ENCODE measurements at regions not wholly inside any gene's neighbourhood (a gene's known extent, or its start where the extent isn't known, plus 50 kb on each side); places are given as distances from the start of the nearest gene placed in this dataset.

GRCh38 chr14:35222872-35223466 lies 69.2 kb upstream of the PSMA6 start:
- no peaks in the 10 kb centered on the region for H3K36me3 ChIP-seq
- no peak overlapping the region for H3K4me3 ChIP-seq
- no peak for TF ChIP-seq CTCF (IDR thresholded peaks at IDR 0.05)
- no peak for TF ChIP-seq POLR2AphosphoS5 (IDR thresholded peaks at IDR 0.05)
- TF ChIP-seq POLR2A (IDR thresholded peaks at IDR 0.05) = no peak
- no peaks in the 10 kb centered on the region for H3K4me1 ChIP-seq
- no peak for DNase-seq (ENCODE audit: low spot score in 2 of 2)
- H3K27me3 ChIP-seq = no peaks in the 10 kb centered on the region
- H3K27ac ChIP-seq = no peak overlapping the region
- intact Hi-C loops (cut with DNase I; ENCODE audit: low total_unique reads) = no loop called here
- H3K9me3 ChIP-seq = no peaks in the 10 kb centered on the region

DNA sequence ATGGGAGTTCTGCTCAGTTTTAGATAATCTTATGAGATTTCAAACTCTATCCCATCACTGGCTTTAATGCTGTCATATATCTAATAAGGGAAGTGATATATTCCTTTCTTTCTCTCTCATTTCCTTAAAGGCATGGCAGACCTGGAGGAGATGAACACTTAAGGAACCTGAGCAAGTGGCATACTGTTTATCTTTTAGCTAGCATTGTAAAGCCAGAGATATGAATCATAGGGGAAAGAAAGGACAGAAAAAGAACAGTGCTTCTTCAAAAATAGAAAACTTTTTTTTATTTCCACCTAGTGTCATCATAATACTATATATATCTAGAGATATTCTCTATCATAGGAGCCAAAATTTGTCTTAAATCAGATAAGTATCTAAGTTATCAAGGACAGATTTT lies 68.3 kb upstream of the PSMA6 start:
- no peaks in the 10 kb centered on the region for H3K4me1 ChIP-seq
- H3K9me3 ChIP-seq = no peaks in the 10 kb centered on the region
- no peak overlapping the region for H3K4me3 ChIP-seq
- H3K27ac ChIP-seq = no peak overlapping the region
- intact Hi-C loops (cut with DNase I; ENCODE audit: low total_unique reads) = no loop called here
- no peaks in the 10 kb centered on the region for H3K36me3 ChIP-seq
- DNase-seq (ENCODE audit: low spot score in 2 of 2) = no peak
- no peak for TF ChIP-seq POLR2A (IDR thresholded peaks at IDR 0.05)
- TF ChIP-seq CTCF (IDR thresholded peaks at IDR 0.05) = no peak
- TF ChIP-seq POLR2AphosphoS5 (IDR thresholded peaks at IDR 0.05) = no peak
- no peaks in the 10 kb centered on the region for H3K27me3 ChIP-seq

- no peak for TF ChIP-seq POLR2A (IDR thresholded peaks at IDR 0.05)
- TF ChIP-seq POLR2AphosphoS5 (IDR thresholded peaks at IDR 0.05) = no peak
- no peak for TF ChIP-seq CTCF (IDR thresholded peaks at IDR 0.05)
- intact Hi-C loops (cut with DNase I; ENCODE audit: low total_unique reads) = no loop called here
- DNase-seq (ENCODE audit: low spot score in 2 of 2) = no peak
- no peaks in the 10 kb centered on the region for H3K27me3 ChIP-seq
- H3K9me3 ChIP-seq = no peaks in the 10 kb centered on the region
- H3K27ac ChIP-seq = no peak overlapping the region
- H3K36me3 ChIP-seq = no peaks in the 10 kb centered on the region
- H3K4me1 ChIP-seq = no peaks in the 10 kb centered on the region
- H3K4me3 ChIP-seq = no peak overlapping the region
These were observed 67.6 kb upstream of the PSMA6 start for GRCh38 chr14:35224615-35225014.

DNA sequence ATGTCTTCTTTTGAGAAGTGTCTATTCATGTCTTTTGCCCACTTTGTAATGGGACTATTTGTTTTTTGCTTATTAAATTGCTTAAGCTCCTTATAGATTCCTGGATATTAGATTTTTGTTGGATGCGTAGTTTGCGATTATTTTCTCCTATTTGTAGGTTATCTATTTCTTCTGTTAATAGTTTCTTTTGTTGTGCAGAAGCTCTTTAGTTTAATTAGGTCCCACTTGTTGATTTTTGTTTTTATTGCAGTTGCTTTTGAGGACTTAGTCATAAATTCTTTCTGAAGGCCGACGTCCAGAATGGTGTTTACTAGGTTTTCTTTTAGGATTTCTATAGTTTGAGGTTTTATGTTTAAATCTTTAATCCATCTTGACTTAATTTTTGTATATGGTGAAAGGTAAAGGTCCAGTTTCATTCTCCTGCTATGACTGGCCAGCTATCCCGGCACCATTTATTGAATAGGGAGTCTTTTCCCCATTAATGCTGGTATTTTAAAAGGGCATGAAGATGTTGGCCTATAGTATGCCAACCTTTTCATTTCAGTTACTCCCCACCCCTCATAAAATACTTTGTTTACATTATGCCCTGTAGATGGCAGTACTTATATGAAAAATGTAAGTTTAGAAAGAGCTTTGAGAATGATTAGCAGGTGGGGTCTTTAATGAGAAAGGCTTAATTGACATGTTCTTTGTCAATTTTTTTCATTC lies 62.9 kb upstream of the PSMA6 start:
- Histone ChIP-seq H3K27ac (no peak overlapping the region), H3K4me3 (no peak overlapping the region), H3K4me1 (no peaks in the 10 kb centered on the region), H3K27me3 (no peaks in the 10 kb centered on the region), H3K36me3 (no peaks in the 10 kb centered on the region), H3K9me3 (no peaks in the 10 kb centered on the region)
- no peak for DNase-seq (ENCODE audit: low spot score in 2 of 2)
- intact Hi-C loops (cut with DNase I; ENCODE audit: low total_unique reads) = no loop called here
- TF ChIP-seq POLR2A (IDR thresholded peaks at IDR 0.05) = no peak
- TF ChIP-seq POLR2AphosphoS5 (IDR thresholded peaks at IDR 0.05) = no peak
- no peak for TF ChIP-seq CTCF (IDR thresholded peaks at IDR 0.05)

- Histone ChIP-seq H3K9me3 (no peaks in the 10 kb centered on the region), H3K36me3 (no peaks in the 10 kb centered on the region), H3K4me1 (no peaks in the 10 kb centered on the region), H3K27ac (no peak overlapping the region), H3K4me3 (no peak overlapping the region), H3K27me3 (no peaks in the 10 kb centered on the region)
- TF ChIP-seq POLR2AphosphoS5 (IDR thresholded peaks at IDR 0.05) (no peak), CTCF (IDR thresholded peaks at IDR 0.05) (no peak), POLR2A (IDR thresholded peaks at IDR 0.05) (no peak)
- intact Hi-C loops (cut with DNase I; ENCODE audit: low total_unique reads) = no loop called here
- DNase-seq (ENCODE audit: low spot score in 2 of 2) = no peak
These were observed 62.4 kb upstream of the PSMA6 start for GRCh38 chr14:35229792-35230089.

Measured in breast epithelium (tissue), 4 donors.